ENCODE measurements at regions not wholly inside any gene's neighbourhood (a gene's known extent, or its start where the extent isn't known, plus 50 kb on each side); places are given as distances from the start of the nearest gene placed in this dataset.

GRCh38 chr6:114712129-114712662 is 369.4 kb upstream of the HS3ST5 start:
- Histone ChIP-seq H3K4me1 (no peaks in the 10 kb centered on the region), H3K27me3 (no peaks in the 10 kb centered on the region), H3K36me3 (no peaks in the 10 kb centered on the region), H3K4me2 (no peak overlapping the region), H4K20me1 (ENCODE audit: low read depth) (no peaks in the 10 kb centered on the region), H3K9me3 (ENCODE audit: low read depth) (no peaks in the 10 kb centered on the region), H3K4me3 (no peak overlapping the region), H3K27ac (no peak overlapping the region), H3K79me2 (ENCODE audit: low read depth) (no peaks in the 10 kb centered on the region), H3K9ac (no peak overlapping the region), H2AFZ (replicated peaks) (no peak overlapping the region), H3F3A (ENCODE audit: low read depth) (no peaks in the 10 kb centered on the region)
- Mint-ChIP-seq H3K4me3 (no peak overlapping the region), H3K27ac (no peak overlapping the region), H3K9me3 (no peaks in the 10 kb centered on the region), H3K4me1 (peaks cover 4% of the 10 kb centered on the region), H3K36me3 (no peaks in the 10 kb centered on the region), H3K27me3 (ENCODE audit: insufficient read depth, low read depth) (no peaks in the 10 kb centered on the region)
- no peak for TF ChIP-seq CTCF (IDR thresholded peaks at IDR 0.05)
- DNase-seq (ENCODE audit: low spot score): no peak

DNA sequence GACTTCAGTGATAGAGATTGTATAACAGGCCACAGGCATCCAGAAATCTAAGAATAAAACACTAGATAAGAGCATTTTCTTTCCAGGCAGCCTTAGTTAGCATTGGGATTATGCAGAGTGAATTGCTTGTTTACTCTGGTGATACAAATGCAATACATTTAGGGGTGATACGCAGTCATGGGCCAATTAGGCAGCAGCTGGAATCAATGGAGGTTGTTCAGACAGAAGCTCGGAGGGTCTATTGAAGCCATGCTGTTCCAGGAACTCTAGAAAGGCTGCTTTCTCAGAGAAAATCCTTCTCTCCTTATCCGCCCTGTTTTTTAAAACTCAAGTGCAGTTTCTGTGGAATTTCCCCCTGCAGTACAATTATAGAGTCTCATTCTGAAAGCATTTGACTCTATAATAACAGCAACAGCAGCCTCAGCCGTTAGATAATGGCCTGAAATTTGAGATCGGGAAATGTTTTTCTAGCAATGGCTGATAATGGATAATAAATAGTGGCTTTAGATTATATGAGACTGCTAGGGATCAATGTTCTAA is 364.3 kb upstream of the HS3ST5 start:
- Mint-ChIP-seq H3K9me3 (no peaks in the 10 kb centered on the region), H3K4me1 (peaks cover 6% of the 10 kb centered on the region), H3K27me3 (ENCODE audit: insufficient read depth, low read depth) (peaks cover 2% of the 10 kb centered on the region), H3K36me3 (no peaks in the 10 kb centered on the region), H3K4me3 (no peak overlapping the region), H3K27ac (no peak overlapping the region)
- H3K9me3 ChIP-seq (ENCODE audit: low read depth): no peaks in the 10 kb centered on the region
- H3K27me3 ChIP-seq: no peaks in the 10 kb centered on the region
- no peak overlapping the region for H3K4me3 ChIP-seq
- no peak overlapping the region for H3K9ac ChIP-seq
- DNase-seq (ENCODE audit: low spot score): peak; percentile 46
- no peaks in the 10 kb centered on the region for H3F3A ChIP-seq (ENCODE audit: low read depth)
- H3K36me3 ChIP-seq: no peaks in the 10 kb centered on the region
- H3K4me2 ChIP-seq: no peak overlapping the region
- H2AFZ ChIP-seq (replicated peaks): peak overlapping the region; percentile 46
- no peaks in the 10 kb centered on the region for H4K20me1 ChIP-seq (ENCODE audit: low read depth)
- TF ChIP-seq CTCF (IDR thresholded peaks at IDR 0.05) (no peak), EZH2phosphoT487 (IDR thresholded peaks at IDR 0.05) (no peak), EZH2 (IDR thresholded peaks at IDR 0.05) (no peak)
- H3K27ac ChIP-seq: peak overlapping the region; percentile 57
- no peaks in the 10 kb centered on the region for H3K4me1 ChIP-seq
- H3K79me2 ChIP-seq (ENCODE audit: low read depth): no peaks in the 10 kb centered on the region

GRCh38 chr6:114690625-114691024 is 347.8 kb upstream of the HS3ST5 start:
- peak; percentile 16 for DNase-seq (ENCODE audit: low spot score)
- no peaks in the 10 kb centered on the region for H3K27me3 Mint-ChIP-seq (ENCODE audit: insufficient read depth, low read depth)
- no peaks in the 10 kb centered on the region for H3K4me1 Mint-ChIP-seq
- no peak for TF ChIP-seq EZH2phosphoT487 (IDR thresholded peaks at IDR 0.05)
- peak; percentile 36 for TF ChIP-seq CTCF (IDR thresholded peaks at IDR 0.05)
- H3K79me2 ChIP-seq (ENCODE audit: low read depth): no peaks in the 10 kb centered on the region
- H3K4me3 ChIP-seq: no peak overlapping the region
- H3K4me1 ChIP-seq: no peaks in the 10 kb centered on the region
- H3K4me2 ChIP-seq: no peak overlapping the region
- no peaks in the 10 kb centered on the region for H3K9me3 ChIP-seq (ENCODE audit: low read depth)
- H3F3A ChIP-seq (ENCODE audit: low read depth): no peaks in the 10 kb centered on the region
- no peaks in the 10 kb centered on the region for H4K20me1 ChIP-seq (ENCODE audit: low read depth)
- no peaks in the 10 kb centered on the region for H3K36me3 Mint-ChIP-seq
- H3K4me3 Mint-ChIP-seq: no peak overlapping the region
- no peak overlapping the region for H2AFZ ChIP-seq (replicated peaks)
- no peaks in the 10 kb centered on the region for H3K27me3 ChIP-seq
- no peaks in the 10 kb centered on the region for H3K36me3 ChIP-seq
- H3K27ac Mint-ChIP-seq: no peak overlapping the region
- H3K9ac ChIP-seq: no peak overlapping the region
- no peak overlapping the region for H3K27ac ChIP-seq
- H3K9me3 Mint-ChIP-seq: no peaks in the 10 kb centered on the region

Data from neural progenitor cell (in vitro differentiated cells).